Smooth muscle cell (in vitro differentiated cells): ENCODE measurements at regions not wholly inside any gene's neighbourhood (a gene's known extent, or its start where the extent isn't known, plus 50 kb on each side); places are given as distances from the start of the nearest gene placed in this dataset.

Source experiments
- DNase-seq: peaks from one replicate; lab custom pipeline; 2025; ENCODE audit not compliant: unreplicated experiment; lab: John Stamatoyannopoulos, UW
- H2AFZ ChIP-seq: fragments of 200-600 bp; sonication (generic); 2 replicates; pipeline ENCODE4 v1.6.0; 2016; ENCODE audit warnings: antibody characterized with exemption, low read depth, mild to moderate bottlenecking
- H3F3A ChIP-seq: fragments of 200-600 bp; sonication (generic); 2 replicates; pipeline ENCODE4 v1.6.0; 2017; ENCODE audit warnings: antibody characterized with exemption, low read depth
- H3K27ac ChIP-seq: fragments of 200-600 bp; sonication (generic); 2 replicates; pipeline ENCODE4 v1.5.1; 2016; ENCODE audit warnings: low read depth, mild to moderate bottlenecking
- H3K27me3 ChIP-seq: fragments of 200-600 bp; sonication (generic); 2 replicates; pipeline ENCODE4 v1.6.1; 2016; ENCODE audit warnings: low read depth, mild to moderate bottlenecking
- H3K36me3 ChIP-seq: fragments of 200-600 bp; sonication (generic); 2 replicates; pipeline ENCODE4 v1.5.1; 2016; ENCODE audit warnings: low read depth
- H3K4me1 ChIP-seq: fragments of 200-600 bp; sonication (generic); 2 replicates; pipeline ENCODE4 v1.5.1; 2016; ENCODE audit warnings: low read depth
- H3K4me2 ChIP-seq: fragments of 200-600 bp; sonication (generic); 2 replicates; pipeline ENCODE4 v1.6.0; 2016; ENCODE audit warnings: mild to moderate bottlenecking
- H3K4me3 ChIP-seq: fragments of 200-600 bp; sonication (generic); 2 replicates; pipeline ENCODE4 v1.5.1; 2016; ENCODE audit warnings: mild to moderate bottlenecking
- H3K79me2 ChIP-seq: fragments of 200-600 bp; sonication (generic); 2 replicates; pipeline ENCODE4 v1.6.0; 2016; ENCODE audit warnings: low read depth, mild to moderate bottlenecking
- H3K9ac ChIP-seq: fragments of 200-600 bp; sonication (generic); 2 replicates; pipeline ENCODE4 v1.6.0; 2016; ENCODE audit warnings: low read depth
- H3K9me3 ChIP-seq: fragments of 200-600 bp; sonication (generic); replicated peaks from 2 replicates; pipeline ENCODE4 v1.5.1; 2016; ENCODE audit warnings: low read depth
- H4K20me1 ChIP-seq: fragments of 200-600 bp; sonication (generic); 2 replicates; pipeline ENCODE4 v1.6.0; 2016; ENCODE audit warnings: low read depth
- CTCF ChIP-seq: fragments of 200-600 bp; sonication (generic); IDR thresholded peaks from 2 replicates; pipeline ENCODE4 v1.5.1; 2017; ENCODE audit warnings: borderline replicate concordance, mild to moderate bottlenecking, antibody characterized with exemption; ENCODE audit not compliant: insufficient read depth, poor library complexity, severe bottlenecking
- WGBS: methylation state at CpG from one replicate; pipeline ENCODE4 v1.1.7; 2016; ENCODE audit warnings: low lambda C conversion rate; 5-methylcytosine and 5-hydroxymethylcytosine counted together

- Histone ChIP-seq H3K4me2 (no peak overlapping the region), H3K27ac (no peak overlapping the region), H3K9me3 (no peaks in the 10 kb centered on the region), H3K4me1 (no peaks in the 10 kb centered on the region), H2AFZ (no peak overlapping the region), H3K79me2 (no peaks in the 10 kb centered on the region), H3K9ac (no peak overlapping the region), H3K27me3 (no peaks in the 10 kb centered on the region), H3K4me3 (no peak overlapping the region), H4K20me1 (no peaks in the 10 kb centered on the region), H3K36me3 (peaks cover 3% of the 10 kb centered on the region), H3F3A (no peaks in the 10 kb centered on the region)
- TF ChIP-seq CTCF: no peak
- whole genome bisulfite sequencing: 83% methylated on average over 3 of the region's 3 CpGs
- no peak for DNase-seq
Measured at GRCh38 chr2:54054271-54054670, 61.1 kb upstream of the ACYP2 start.

- no peaks in the 10 kb centered on the region for H3K79me2 ChIP-seq
- no peak overlapping the region for H3K9ac ChIP-seq
- H3K27me3 ChIP-seq: no peaks in the 10 kb centered on the region
- no peak overlapping the region for H2AFZ ChIP-seq
- WGBS: 83% methylated on average over 2 of the region's 2 CpGs
- H3K9me3 ChIP-seq: no peaks in the 10 kb centered on the region
- H3F3A ChIP-seq: no peaks in the 10 kb centered on the region
- H3K27ac ChIP-seq: no peak overlapping the region
- H3K4me3 ChIP-seq: no peak overlapping the region
- peaks cover 3% of the 10 kb centered on the region for H3K36me3 ChIP-seq
- H3K4me1 ChIP-seq: no peaks in the 10 kb centered on the region
- H4K20me1 ChIP-seq: no peaks in the 10 kb centered on the region
- H3K4me2 ChIP-seq: no peak overlapping the region
- no peak for TF ChIP-seq CTCF
- DNase-seq: no peak
Measured at GRCh38 chr2:54053830-54054229, 61.6 kb upstream of the ACYP2 start.

GRCh38 chr2:54052825-54053718, 62.3 kb upstream of the ACYP2 start:
- Histone ChIP-seq H2AFZ (no peak overlapping the region), H3K36me3 (peaks cover 3% of the 10 kb centered on the region), H3K4me2 (no peak overlapping the region), H3K27me3 (no peaks in the 10 kb centered on the region), H3K4me1 (no peaks in the 10 kb centered on the region), H3F3A (no peaks in the 10 kb centered on the region), H3K4me3 (no peak overlapping the region), H3K9ac (no peak overlapping the region), H3K27ac (no peak overlapping the region), H4K20me1 (no peaks in the 10 kb centered on the region), H3K9me3 (no peaks in the 10 kb centered on the region), H3K79me2 (no peaks in the 10 kb centered on the region)
- WGBS: 94% methylated on average over 4 of the region's 4 CpGs
- no peak for DNase-seq
- TF ChIP-seq CTCF: no peak

GRCh38 chr2:54050445-54050844, 65.0 kb upstream of the ACYP2 start:
- no peak overlapping the region for H3K27ac ChIP-seq
- no peaks in the 10 kb centered on the region for H3K27me3 ChIP-seq
- no peak for DNase-seq
- peaks cover 3% of the 10 kb centered on the region for H3K36me3 ChIP-seq
- 100% methylated on average over 2 of the region's 2 CpGs for WGBS
- H2AFZ ChIP-seq: no peak overlapping the region
- no peaks in the 10 kb centered on the region for H3K9me3 ChIP-seq
- no peaks in the 10 kb centered on the region for H4K20me1 ChIP-seq
- TF ChIP-seq CTCF: no peak
- H3K4me1 ChIP-seq: no peaks in the 10 kb centered on the region
- H3K79me2 ChIP-seq: no peaks in the 10 kb centered on the region
- H3F3A ChIP-seq: no peaks in the 10 kb centered on the region
- no peak overlapping the region for H3K4me3 ChIP-seq
- no peak overlapping the region for H3K9ac ChIP-seq
- no peak overlapping the region for H3K4me2 ChIP-seq
